ENCODE measurements at regions not wholly inside any gene's neighbourhood (a gene's known extent, or its start where the extent isn't known, plus 50 kb on each side); places are given as distances from the start of the nearest gene placed in this dataset.

GRCh38 chr13:109840201-109840892, 54.0 kb upstream of the IRS2 start:
- TF ChIP-seq CTCF (IDR thresholded peaks at IDR 0.05) (no peak), POLR2AphosphoS5 (IDR thresholded peaks at IDR 0.05) (no peak), POLR2A (IDR thresholded peaks at IDR 0.05) (no peak)
